ENCODE measurements at regions not wholly inside any gene's neighbourhood (a gene's known extent, or its start where the extent isn't known, plus 50 kb on each side); places are given as distances from the start of the nearest gene placed in this dataset.

- no peak for DNase-seq
These were observed 402.9 kb upstream of the CITED2 start for GRCh38 chr6:139777202-139777970.

DNA sequence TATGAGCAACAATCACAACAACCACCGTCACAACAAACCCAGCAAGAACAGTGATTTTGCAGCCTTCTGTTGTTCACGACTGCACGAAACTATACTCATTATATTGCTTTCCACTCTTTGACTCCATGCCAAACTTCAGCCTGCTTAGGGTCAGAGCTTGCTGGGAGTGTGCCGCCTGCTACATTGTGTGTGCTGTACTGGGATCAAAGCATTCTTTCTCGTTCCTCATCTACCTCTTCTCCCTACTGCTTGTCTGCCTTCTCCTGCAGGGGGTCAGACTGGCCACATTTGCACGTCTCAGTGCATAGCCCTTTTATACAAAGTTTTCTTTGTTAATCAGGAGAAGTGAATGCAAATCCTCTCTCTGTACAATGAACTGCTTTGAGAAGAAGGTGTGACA is 401.6 kb upstream of the CITED2 start:
- no peak for DNase-seq

DNA sequence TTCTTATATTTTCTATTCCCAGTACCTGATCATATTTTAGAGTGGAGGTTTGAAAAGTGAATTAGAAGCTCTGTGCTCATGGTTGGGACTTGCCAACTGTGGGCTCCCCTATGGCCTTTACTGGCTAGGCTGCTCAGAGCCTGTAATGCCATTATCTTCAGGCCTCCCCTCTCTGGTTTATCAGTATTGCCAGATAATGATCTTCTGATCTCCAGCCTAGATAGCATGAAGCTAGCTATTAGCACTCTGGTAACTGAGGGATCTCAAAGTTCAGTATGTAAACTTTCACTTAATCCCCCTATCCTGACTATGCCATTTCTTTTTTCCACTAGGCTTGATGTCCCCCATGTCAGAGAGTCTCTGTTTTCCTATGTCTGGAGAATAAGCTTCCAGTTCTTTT is 393.7 kb upstream of the CITED2 start:
- no peak for DNase-seq

DNA sequence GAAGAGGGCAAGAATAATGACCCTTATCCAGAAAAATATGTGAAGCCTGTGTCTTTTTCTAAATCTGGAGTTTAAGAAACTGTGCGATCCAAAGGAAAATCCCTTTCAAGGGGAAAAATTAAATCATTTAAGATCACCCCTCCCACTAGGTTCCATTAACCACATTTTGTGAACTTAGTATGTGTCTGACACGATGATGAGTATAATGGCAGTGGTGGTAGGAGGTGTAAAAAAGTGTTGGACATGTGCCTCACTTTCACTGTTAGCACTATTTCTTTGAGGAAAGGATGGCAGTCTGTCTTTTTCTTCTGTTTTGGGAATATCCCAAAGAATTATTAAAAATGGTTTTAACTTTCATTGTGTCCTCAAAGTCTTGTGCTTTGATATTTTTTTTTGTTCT is 392.3 kb upstream of the CITED2 start:
- no peak for DNase-seq

- DNase-seq, result no peak
These were observed 391.4 kb upstream of the CITED2 start for GRCh38 chr6:139765825-139766285.

GRCh38 chr6:139764498-139764986 is 390.1 kb upstream of the CITED2 start:
- DNase-seq, result no peak

DNA sequence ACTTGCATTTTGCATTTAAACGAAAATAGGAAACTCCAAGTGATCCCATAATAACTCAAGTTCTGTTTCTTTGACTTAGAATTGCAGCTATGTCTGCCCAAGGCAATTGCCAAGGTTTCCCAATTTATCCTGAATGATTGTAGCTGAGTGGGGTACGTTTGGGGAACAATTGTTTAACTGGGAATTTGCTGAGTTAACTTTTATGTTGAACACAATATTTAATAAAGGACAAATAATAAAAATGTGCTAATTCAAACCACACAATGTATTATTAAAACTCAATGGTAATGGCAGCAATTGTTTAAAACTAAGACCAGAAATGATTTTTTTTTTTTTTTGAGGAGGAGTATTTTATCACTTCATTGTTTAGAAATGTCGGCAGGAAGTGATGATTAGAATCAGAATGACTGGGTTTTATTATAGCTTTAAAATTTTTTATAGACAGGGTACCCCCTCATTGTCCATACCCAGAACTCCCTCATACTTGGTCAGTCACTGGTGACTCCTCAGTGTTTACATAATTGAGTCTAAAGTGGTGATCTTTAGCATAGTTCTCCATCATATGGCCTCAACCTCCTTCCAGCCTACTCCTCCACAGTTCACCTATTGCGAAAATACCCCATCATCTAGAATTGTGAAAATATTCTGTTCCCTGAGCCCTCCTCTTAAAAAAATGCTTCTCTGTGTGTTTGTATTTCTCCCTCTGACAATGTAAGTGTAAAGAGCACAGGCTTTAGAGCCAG is 389.2 kb upstream of the CITED2 start:
- DNase-seq, result no peak

DNA sequence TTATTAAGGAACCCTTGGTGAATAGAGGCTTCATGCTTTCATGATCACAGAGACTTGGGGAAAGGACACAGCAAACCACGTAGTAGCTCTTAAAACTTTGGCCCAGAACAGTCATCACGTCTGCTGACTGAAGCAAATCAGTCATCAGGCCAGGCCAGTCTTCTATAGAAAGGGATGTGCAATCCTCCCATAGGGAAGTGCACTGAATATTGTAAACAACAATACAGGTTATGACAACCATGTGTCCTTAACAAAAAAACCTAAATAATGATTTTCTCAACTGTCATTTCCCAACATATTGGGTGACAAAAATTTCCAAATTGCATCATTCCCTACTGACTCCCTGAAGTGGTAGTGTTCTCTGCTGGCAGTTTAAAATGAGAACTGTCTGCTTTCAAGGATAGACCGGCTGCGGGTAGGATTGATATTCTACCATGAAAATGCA is 388.2 kb upstream of the CITED2 start:
- DNase-seq, result no peak

DNA sequence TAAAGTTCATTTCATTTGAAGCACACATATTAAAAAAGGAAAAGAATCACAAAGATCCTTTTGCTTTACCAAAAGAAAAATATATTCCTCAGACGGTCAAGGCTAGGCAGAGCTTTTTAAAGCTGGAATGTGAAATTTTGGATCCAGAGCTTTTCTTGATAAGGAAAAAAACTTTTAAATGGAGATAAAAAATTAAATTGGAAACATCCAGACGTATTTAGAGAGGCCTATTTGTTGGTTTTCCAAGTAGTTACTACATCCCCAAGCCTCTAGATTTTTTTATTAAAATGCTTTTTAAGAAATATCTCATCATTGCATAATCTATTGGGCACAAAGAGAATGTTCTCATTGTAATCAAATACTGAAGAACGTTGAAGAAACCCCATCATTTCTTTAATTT is 385.7 kb upstream of the CITED2 start:
- DNase-seq, result no peak

DNA sequence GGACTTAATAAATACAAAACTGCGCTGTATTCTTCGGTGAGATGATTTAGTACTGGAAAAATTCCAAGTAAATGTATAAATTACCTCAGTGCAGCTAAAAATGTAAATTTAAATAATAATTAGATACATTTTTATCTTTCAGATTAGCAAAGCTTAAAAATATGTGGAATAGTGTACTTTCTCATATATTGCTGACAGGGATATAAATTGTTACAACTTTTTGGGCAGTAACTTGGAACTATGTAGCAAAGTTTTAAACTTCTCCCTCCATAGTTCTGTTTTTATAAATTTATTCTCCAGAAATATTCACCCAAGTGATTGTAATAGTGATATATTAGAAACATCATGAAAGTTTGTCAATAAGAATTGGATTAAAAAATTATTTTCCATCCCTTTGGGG is 384.6 kb upstream of the CITED2 start:
- DNase-seq, result no peak

GRCh38 chr6:139758209-139758611 is 383.8 kb upstream of the CITED2 start:
- no peak for DNase-seq

- no peak for DNase-seq
These were observed 383.3 kb upstream of the CITED2 start for GRCh38 chr6:139757784-139758183.

DNA sequence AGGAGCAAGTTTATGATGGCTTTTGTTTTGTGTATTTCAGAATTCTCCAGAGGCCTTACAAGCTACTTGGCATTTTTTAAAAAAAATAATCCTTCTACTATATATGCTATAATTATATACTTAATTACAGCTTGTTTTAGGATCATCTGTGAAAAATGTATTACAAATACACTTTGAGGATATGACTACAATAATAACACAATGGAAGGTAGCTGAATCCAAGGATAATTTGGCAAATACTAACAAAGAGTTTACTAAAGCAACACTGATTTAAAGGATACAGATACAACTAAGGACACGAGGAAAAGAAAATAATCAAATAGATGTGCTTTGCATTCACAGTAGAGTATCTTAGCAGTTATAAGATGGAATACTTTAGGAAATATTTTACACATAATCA is 381.9 kb upstream of the CITED2 start:
- no peak for DNase-seq

- DNase-seq, result no peak
These were observed 380.7 kb upstream of the CITED2 start for GRCh38 chr6:139754898-139755775.

DNA sequence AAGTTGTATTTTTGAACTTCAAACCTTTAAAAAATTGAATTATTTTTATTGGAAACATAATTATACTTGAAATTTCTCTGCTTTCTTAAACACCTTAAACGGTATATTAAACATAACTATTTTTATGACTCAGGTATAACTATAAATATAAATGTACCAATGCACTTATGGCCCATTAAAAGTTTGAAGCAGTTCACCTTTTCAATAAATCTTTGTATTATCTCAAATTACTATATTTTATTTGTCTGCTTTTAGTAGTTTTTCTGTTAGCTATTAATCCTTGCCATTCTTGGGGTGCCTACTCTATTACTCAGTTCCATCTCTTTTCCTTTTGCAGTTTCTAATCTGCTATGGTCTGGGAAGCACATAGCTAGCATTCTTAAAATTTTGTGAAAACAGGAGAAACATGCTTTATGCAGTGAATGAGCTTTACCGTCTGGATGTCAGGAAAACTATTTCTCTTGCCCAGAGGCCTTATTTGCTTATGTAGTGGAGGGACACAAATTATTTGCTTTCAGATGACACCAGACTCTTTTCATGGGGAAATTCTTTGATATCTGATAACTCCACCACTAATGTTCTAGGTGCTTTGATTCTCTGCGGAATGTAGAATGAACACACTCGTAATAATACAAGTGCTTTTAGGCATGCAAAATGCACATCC is 378.9 kb upstream of the CITED2 start:
- no peak for DNase-seq

DNA sequence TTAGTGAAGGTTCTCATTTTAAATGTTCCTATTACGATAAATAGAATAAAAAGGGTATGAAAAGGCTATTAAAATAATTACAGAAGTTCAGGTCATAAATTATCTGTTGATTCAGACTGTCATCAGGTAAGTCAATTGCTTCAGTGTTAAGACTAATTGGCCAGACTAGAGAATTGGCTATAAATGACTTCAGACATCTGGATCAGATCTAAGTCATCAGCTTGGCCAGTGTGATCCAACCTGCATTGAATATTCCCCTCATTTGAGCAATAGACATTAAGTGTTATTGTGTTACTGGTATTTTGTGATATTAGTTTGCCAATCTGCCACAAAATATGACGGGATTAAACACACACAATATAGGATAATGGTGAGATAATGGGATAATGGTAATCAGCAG is 377.6 kb upstream of the CITED2 start:
- no peak for DNase-seq

- no peak for DNase-seq
These were observed 376.7 kb upstream of the CITED2 start for GRCh38 chr6:139751179-139751578.

DNA sequence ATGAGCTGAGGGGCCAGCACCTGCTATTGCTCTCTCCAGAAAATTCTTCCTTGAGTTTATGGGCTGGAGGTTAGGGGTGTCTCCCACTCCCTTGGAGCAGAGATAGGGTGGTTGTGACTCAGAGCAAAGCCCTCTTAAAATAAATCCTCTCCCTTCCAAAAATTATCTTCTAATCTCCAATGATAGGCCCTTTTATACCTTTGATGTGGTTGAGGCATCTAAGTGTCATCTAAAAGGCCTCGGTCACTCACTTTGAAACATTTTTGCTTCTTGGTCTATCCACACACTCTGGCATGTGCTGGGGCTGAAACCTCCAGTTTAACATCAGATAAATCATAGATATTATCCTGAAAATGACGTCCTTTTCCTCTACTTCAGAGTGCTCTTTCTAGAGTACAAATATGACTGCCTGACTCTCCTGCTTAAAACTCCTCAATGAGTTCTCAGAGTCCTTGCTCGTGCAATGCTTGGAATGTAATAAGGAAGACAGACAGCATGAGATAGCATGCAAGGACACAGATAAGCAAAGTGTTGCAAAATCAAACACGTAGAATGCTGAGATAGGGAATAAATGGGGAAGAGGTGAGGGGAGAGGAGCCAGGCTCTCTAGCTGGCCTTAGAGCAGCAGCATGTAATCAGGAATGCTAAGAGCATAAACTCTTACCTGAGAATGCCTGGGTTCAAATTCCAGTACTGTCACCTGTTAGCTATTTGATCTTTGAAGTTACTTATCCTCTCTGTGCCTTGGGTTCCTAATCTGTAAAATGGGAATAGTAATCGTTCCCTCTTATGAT is 374.1 kb upstream of the CITED2 start:
- no peak for DNase-seq

- DNase-seq, result no peak
These were observed 372.7 kb upstream of the CITED2 start for GRCh38 chr6:139747154-139747553.

DNA sequence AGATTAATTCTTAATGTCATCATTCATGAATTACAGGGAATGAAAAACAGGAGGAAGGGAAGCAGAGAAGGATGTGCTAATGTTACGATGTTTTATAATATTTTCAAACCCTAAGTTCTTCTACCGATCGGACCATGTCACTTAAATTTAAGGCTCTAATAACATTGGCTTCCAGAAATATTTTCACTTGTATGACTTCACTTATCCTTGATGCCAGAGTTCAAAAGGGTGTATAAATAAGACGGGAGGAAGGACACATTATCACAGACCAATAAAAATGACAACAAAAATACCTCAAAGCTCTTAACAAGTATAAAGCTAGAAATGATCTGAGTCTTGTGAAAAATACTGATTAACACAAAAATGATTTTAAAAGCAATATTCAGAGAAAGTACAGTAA is 370.4 kb upstream of the CITED2 start:
- no peak for DNase-seq

- DNase-seq, result no peak
These were observed 369.4 kb upstream of the CITED2 start for GRCh38 chr6:139743664-139744437.

Data from NCI-H2029 treated with DMSO at 0.1 percent for 48 hours (cell line).